NCI-H1092 (cell line): ENCODE measurements at regions not wholly inside any gene's neighbourhood (a gene's known extent, or its start where the extent isn't known, plus 50 kb on each side); places are given as distances from the start of the nearest gene placed in this dataset.

Experiments used
- DNase-seq: peaks from one replicate; lab custom pipeline; 2025; lab: John Stamatoyannopoulos, UW

GRCh38 chr12:75900781-75901254 lies 130.8 kb downstream of the PHLDA1 start:
- no peak for DNase-seq

DNA sequence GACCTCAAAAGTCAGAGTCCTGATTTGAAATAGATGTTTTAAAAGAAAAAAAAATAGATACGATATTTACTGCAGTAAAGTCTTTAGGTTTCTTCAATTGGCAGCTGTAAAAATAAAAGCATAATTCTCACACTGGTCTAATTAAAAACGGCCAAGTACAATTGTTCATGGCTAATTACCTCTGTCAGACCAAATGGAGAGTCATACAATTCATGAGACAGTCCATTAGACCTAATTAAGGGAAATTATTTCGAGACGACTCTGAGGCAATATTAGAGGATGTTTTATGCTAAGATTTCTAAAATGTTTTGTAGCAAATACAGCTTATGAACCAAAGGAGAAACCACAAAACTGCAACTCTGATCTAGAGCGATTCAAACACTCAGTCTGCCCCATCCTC lies 131.3 kb downstream of the PHLDA1 start:
- no peak for DNase-seq

- DNase-seq: no peak
Measured at GRCh38 chr12:75894965-75895754, 136.4 kb downstream of the PHLDA1 start.

GRCh38 chr12:75893765-75894164 lies 137.8 kb downstream of the PHLDA1 start:
- no peak for DNase-seq

- no peak for DNase-seq
Measured at GRCh38 chr12:75892731-75893408, 138.7 kb downstream of the PHLDA1 start.

- no peak for DNase-seq
Measured at GRCh38 chr12:75891072-75891471, 140.5 kb downstream of the PHLDA1 start.

- no peak for DNase-seq
Measured at GRCh38 chr12:75890660-75891059, 140.9 kb downstream of the PHLDA1 start.

DNA sequence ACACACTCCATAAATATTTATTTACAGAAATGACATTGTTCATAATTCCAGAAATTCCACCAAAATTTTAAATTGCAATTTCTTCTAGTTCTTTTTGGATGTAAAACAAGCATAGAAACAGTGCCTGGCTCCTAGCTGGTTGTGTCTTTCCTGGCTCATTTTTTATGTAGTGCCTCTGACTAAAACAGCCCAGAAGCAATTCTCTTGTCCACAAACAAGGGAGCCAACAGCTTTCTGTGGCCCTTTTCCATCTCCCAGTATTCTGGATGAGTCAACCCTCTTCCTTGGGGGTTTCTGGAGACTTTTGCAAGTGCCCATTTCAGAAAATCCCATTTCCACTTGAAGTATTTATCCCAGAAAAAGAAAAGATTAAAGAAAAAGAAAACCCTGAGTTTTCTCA lies 141.4 kb downstream of the PHLDA1 start:
- no peak for DNase-seq

GRCh38 chr12:75888874-75889613 lies 142.5 kb downstream of the PHLDA1 start:
- DNase-seq: no peak

DNA sequence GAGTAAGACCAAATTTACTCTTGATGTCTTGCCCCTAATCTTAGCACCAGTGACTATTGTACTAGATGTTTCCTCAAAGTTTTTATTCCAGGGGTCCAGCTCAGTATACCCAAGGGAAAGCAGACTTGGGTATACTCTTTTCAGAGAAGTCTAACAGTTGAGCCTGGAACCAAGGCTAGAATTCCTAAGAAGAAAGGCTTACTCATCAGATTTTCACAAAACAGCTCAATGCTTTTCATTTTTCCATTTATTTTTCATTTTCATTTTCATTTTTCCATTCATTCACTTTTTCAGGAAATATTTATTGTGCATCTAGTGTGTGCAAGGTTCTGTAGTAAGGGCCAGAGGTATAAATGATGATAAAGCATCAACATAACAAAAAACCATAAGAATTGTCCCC lies 143.2 kb downstream of the PHLDA1 start:
- DNase-seq: no peak

DNA sequence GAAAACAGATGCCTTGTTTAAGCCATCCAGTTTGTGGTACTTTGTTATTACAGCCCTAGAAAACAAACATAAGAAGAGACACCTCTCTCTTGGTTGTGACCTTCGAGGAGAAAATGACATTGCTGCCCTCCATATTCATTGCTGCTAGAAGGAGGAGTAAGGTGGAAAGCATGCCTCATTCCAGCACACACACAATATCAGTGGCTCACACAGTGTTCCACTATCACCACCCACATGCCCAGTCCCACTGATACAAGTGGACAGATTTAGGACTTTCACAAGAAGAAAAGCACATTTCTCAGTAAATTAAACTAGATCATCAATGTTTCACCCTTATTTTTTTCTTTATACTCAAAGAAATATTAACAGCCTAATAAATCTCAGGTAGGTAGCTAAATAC lies 143.6 kb downstream of the PHLDA1 start:
- DNase-seq: no peak

GRCh38 chr12:75884465-75884985 lies 147.1 kb downstream of the PHLDA1 start:
- no peak for DNase-seq

- no peak for DNase-seq
Measured at GRCh38 chr12:75883241-75883640, 148.3 kb downstream of the PHLDA1 start.

DNA sequence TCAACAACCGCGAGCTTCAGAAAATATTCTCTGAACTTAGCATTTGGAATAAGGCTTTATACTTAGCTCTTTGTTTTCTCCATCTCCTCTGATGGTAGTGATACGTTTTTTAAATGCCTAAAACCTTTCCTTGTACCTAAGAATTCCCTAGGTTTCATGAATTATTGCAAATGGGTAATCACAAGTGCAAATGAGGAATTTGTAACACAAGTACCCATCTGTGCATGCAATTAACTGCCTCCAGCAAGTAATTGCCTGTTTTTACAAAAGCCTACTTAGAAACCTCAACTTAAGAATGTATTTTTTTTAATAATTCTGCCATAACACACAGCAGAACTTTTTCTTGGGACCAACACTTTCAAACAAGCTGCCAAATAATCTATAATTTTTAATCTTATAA lies 149.2 kb downstream of the PHLDA1 start:
- no peak for DNase-seq

GRCh38 chr12:75881920-75882319 lies 149.7 kb downstream of the PHLDA1 start:
- DNase-seq: no peak

DNA sequence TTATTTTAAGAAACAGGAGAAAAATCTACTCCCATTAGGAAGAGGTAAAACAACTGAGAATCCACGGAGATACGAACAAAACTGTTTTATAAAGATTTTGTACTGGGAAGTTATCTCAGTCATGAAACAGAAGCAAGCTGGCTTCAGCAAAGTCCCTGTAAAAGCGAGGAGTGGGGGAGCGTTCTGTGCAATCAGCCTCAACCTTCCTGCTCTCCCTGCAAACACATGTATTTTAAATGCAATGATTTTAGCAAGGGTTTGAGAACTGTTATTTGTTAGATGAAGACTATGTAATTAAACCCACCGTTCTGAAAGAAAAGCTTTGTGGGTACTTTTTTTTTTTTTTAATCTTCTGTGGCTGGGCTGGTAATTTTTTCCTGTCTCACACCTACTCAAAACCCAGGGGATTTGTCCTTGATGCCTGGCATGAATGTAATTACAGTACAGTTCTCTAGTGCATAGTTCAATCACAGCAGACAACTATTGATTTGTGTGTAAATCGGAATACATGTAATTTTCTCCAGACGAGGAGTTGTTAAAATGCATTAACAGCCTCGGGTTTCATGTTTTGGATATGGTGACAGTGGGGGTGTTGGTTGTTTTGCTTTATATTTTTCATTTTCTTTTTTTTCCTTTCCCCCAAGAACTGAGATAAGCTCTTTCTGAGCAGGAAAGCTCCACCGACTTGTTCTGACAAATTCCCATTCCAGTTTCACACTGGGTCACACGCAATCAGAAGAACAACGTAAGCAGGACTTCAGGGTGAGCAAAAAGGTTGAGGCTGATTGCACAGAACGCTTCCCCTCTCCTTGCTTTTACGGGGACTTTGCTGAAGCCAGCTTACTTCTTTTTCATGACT lies 153.6 kb downstream of the PHLDA1 start:
- DNase-seq: no peak

- no peak for DNase-seq
Measured at GRCh38 chr12:75876832-75877762, 154.5 kb downstream of the PHLDA1 start.

DNA sequence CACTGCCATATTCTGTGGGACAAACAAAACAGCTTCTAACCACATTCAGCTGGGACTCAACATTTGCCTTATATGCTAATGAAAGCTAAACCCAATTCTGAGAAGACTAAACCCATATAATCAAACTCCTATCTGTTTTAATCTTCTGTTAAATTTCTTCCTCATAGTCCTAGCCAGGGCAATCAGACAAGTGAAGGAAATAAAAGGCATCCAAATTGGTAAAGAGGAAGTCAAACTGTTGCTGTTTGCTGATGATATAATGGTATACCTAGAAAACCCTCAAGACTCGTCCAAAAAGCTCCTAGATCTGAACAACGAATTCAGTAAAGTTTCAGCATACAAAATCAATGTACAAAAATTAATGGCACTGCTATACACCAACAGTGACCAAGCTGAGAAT lies 157.1 kb downstream of the PHLDA1 start:
- DNase-seq: no peak

DNA sequence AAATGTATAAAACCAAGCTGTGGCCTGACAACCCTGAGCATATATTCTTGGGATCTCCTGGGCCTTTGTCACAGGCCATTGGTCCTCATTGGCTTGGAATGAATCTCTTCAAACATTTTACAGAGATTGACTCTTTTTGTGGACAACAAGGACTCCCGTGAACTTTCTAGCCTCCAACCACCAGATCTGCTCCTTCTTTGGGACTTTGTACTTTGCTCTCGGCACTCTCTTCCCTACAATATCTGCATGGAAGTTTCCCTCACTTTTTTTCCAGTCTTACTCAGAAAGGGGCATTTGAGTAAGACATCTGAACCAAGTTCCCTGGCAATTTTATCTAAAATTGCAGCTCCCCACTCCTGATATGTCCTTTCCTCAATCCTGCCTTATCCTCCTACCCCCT lies 158.8 kb downstream of the PHLDA1 start:
- no peak for DNase-seq

DNA sequence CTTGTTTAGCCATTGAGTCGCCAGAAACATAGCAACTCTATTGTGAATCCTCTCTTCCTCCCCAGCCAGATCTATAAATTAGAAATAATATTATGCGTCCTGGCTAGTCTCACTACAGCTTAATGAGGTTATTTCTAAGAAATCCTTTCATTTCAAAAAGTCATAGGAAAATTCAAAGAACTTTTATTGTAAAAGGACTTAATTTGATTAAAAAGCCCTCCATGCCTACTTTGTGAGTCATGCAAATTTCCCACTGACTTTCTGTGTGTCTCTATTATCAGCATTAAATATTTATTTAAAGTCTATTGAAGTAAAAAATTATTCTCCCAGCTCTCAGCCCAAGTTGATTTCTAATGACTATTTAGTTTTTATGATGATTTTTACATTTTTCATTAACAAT lies 160.7 kb downstream of the PHLDA1 start:
- no peak for DNase-seq

- DNase-seq: no peak
Measured at GRCh38 chr12:75868501-75868900, 163.1 kb downstream of the PHLDA1 start.
